ENCODE measurements at regions not wholly inside any gene's neighbourhood (a gene's known extent, or its start where the extent isn't known, plus 50 kb on each side); places are given as distances from the start of the nearest gene placed in this dataset.

DNA sequence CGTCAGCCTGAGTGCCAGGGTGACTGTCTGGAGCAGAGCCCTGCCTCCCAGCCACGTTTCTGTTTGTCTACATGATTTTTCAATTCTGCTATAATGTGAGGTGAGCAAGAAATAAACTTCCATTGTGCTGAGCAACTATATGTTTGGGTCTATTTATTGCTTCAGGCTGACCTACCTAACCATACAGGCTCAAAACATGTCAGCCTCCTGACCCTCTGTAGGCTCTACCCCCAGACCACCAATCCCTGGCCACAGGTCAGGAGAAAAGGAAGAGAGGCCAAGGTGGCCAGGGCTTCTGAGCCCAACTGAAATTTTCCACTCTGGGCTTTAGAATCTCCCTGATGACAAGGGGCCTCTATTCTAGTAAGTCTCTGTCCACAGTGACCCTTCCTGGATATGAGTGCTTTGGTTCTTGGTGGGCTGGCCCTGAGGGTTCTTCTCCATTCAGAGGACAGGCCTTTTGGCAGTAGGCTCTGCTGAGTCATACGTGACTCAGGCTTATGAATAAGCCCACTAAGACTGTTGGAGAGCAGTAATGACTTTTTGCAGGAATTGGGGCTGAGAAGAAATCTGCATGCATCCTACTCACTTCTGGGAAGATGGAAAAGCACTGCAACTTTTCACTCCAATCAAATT is 117.2 kb upstream of the TBCA start:
- TF ChIP-seq ZNF274 (IDR thresholded peaks at IDR 0.05; ENCODE audit: low read depth, low read length), result no peak
- H3K4me3 ChIP-seq (ENCODE audit: low read length), result no peak overlapping the region

- no peak overlapping the region for H3K4me3 ChIP-seq (ENCODE audit: low read length)
- TF ChIP-seq ZNF274 (IDR thresholded peaks at IDR 0.05; ENCODE audit: low read depth, low read length), result no peak
These were observed 116.2 kb upstream of the TBCA start for GRCh38 chr5:77892061-77893010.

- no peak overlapping the region for H3K4me3 ChIP-seq (ENCODE audit: low read length)
- TF ChIP-seq ZNF274 (IDR thresholded peaks at IDR 0.05; ENCODE audit: low read depth, low read length), result no peak
These were observed 109.4 kb upstream of the TBCA start for GRCh38 chr5:77885519-77885918.

- H3K4me3 ChIP-seq (ENCODE audit: low read length), result no peak overlapping the region
- no peak for TF ChIP-seq ZNF274 (IDR thresholded peaks at IDR 0.05; ENCODE audit: low read depth, low read length)
These were observed 106.6 kb upstream of the TBCA start for GRCh38 chr5:77882670-77883257.

GRCh38 chr5:77881528-77881927 is 105.4 kb upstream of the TBCA start:
- H3K4me3 ChIP-seq (ENCODE audit: low read length), result no peak overlapping the region
- no peak for TF ChIP-seq ZNF274 (IDR thresholded peaks at IDR 0.05; ENCODE audit: low read depth, low read length)

- H3K4me3 ChIP-seq (ENCODE audit: low read length), result no peak overlapping the region
These were observed 101.6 kb upstream of the TBCA start for GRCh38 chr5:77877516-77878355.

DNA sequence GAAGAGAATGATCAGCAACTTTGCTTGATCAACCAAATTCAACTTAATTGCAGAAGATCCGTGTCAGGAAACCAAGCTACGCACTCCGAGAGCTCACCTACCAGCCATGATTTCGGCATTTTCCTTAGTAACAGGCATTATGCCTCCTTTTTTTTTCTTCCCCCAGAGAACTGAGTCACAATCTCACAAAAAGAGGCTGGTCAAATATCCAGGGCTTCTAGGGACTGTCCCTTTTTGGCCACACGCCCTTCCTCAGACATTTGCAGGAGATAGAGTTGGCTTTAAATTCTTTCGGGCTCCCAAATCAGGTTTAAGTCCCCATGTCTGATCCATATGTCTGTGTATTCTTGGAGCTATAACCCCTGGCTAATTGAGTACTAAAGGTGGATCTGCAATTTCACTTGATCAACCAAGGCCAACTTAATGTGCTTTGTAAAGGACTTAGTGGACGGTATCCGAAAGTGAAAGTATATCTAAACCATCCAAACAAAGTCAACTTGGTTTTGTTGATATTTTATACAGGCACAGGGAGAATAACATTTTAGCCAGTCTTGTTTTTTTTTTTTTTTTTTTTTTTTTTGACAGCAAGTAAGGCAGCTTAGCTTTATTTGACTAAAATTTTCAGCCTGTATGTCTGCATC is 100.8 kb upstream of the TBCA start:
- no peak overlapping the region for H3K4me3 ChIP-seq (ENCODE audit: low read length)
- TF ChIP-seq ZNF274 (IDR thresholded peaks at IDR 0.05; ENCODE audit: low read depth, low read length), result no peak

More at GRCh38 chr5:77877516-77878355, 101.6 kb upstream of the TBCA start:
- TF ChIP-seq ZNF274 (IDR thresholded peaks at IDR 0.05; ENCODE audit: low read depth, low read length), result no peak

DNA sequence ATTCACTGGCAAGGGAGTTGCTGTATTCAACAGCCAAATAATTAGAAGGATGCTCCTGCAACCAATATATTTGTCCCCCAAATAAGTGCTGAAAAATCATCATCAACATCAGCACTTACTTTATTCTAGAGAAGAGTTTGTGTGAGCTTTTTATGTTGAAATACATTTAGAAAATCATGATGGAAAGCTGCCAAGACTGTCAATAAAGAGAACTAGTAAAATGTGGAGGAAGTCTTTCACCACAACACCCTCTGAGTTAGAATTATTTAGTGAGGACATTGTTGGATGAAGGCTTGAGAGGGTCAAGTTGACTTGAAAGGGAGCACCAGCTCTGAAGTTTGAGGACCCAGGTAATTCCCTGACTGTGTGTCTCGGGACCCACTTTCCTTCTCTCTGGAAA is 100.2 kb upstream of the TBCA start:
- H3K4me3 ChIP-seq (ENCODE audit: low read length), result no peak overlapping the region
- no peak for TF ChIP-seq ZNF274 (IDR thresholded peaks at IDR 0.05; ENCODE audit: low read depth, low read length)

GRCh38 chr5:77874691-77875090 is 98.6 kb upstream of the TBCA start:
- no peak for TF ChIP-seq ZNF274 (IDR thresholded peaks at IDR 0.05; ENCODE audit: low read depth, low read length)
- H3K4me3 ChIP-seq (ENCODE audit: low read length), result no peak overlapping the region

GRCh38 chr5:77873239-77873638 is 97.1 kb upstream of the TBCA start:
- TF ChIP-seq ZNF274 (IDR thresholded peaks at IDR 0.05; ENCODE audit: low read depth, low read length), result no peak
- H3K4me3 ChIP-seq (ENCODE audit: low read length), result no peak overlapping the region

- H3K4me3 ChIP-seq (ENCODE audit: low read length), result no peak overlapping the region
- no peak for TF ChIP-seq ZNF274 (IDR thresholded peaks at IDR 0.05; ENCODE audit: low read depth, low read length)
These were observed 95.8 kb upstream of the TBCA start for GRCh38 chr5:77871946-77872345.

DNA sequence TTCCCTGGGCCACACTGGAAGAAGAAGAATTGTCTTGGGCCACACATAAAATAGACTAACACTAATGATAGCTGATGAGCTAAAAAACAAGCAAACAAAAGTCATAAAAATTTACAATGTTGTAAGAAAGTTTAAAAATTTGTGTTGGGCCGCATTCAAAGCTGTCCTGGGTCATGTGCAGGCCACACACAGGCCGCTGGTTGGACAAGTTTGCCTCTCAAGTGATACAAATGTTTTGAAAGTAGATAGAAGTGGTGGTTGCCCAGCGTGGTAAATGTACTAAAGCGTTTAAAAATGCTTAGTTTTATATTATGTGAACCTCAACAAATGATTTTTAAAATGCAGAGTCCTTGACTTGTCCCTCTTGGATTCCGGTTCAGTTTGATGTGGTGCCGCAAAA is 94.9 kb upstream of the TBCA start:
- no peak overlapping the region for H3K4me3 ChIP-seq (ENCODE audit: low read length)
- no peak for TF ChIP-seq ZNF274 (IDR thresholded peaks at IDR 0.05; ENCODE audit: low read depth, low read length)

DNA sequence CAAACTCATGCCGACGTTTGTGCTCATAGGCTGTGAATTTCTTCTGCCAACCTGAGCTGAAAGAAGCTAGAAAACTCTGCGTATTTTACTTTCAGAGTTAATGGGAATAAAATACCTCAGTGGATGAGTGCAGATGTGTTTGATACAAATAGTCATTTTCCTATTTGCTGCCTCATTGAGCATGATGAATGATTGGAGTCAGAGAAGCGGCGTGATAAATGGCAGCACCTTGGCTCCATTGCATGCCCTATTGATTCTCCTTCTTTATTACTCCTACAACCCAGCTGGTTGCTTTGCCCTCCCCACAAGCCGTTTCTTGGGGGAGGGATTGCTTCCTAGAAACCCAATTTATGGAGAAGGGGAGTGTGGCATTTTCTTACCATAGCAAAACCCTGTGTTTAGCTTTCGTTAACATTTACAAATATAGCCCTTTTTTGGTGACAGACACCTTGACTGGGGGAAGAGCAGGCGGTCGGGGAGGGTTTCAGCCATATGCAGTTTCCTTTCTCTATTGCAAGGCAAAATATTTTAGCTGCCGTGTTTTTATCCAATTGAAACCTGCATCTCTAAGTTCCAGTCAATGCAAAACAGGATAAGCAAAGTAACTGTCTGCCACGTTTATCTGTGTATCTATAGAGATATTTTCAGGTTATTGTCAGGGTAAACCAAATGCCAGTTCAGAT is 93.1 kb upstream of the TBCA start:
- no peak overlapping the region for H3K4me3 ChIP-seq (ENCODE audit: low read length)
- no peak for TF ChIP-seq ZNF274 (IDR thresholded peaks at IDR 0.05; ENCODE audit: low read depth, low read length)

Measured in GM08714 (cell line).